ENCODE measurements at regions not wholly inside any gene's neighbourhood (a gene's known extent, or its start where the extent isn't known, plus 50 kb on each side); places are given as distances from the start of the nearest gene placed in this dataset.
A peak's percentile ranks its signal among the peaks of the same experiment; 100 is the strongest.
"Not testable (repeated sequence)": the region's sequence is repeated elsewhere in the genome, so short reads cannot be mapped to it uniquely, and the experiment has no call there.

DNA sequence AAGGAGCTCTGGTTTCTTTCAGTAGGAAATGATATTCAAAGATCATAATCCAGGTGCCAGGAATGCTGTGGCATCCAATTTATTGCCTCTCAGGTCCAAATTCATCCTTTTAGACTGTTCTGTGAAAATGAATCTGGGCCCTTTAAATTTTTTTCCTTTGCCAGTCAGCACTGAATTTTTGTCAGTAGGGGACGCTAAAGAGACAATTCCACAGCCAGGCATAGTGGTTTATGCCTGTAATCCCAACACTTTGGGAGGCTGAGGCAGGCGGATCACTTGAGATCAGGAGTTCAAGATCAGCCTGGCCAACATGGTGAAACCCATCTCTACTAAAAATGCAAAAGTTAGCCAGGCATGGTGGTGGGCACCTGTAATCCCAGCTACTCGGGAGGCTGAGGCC, 60.9 kb upstream of the USP9X start:
- H3K27me3 ChIP-seq (ENCODE audit: insufficient read depth); H4K20me1 ChIP-seq (ENCODE audit: insufficient read depth); POLR2A ChIA-PET; H3K36me3 ChIP-seq (replicated peaks in 1 of 2; ENCODE audit: control insufficient read depth in 1 of 2, insufficient read depth in 2 of 2, low read length in 1 of 2); H3K4me3 ChIP-seq (ENCODE audit: low read depth in 2 of 2, low read length in 1 of 2); H3K9me3 ChIP-seq; DNase-seq; H3K79me2 ChIP-seq (ENCODE audit: insufficient read depth); H3K27ac ChIP-seq (ENCODE audit: low read depth in 2 of 2, low read length in 1 of 2); H3F3A ChIP-seq (replicated peaks; ENCODE audit: insufficient read depth); H3K9ac ChIP-seq; H2AFZ ChIP-seq (ENCODE audit: low read depth); H3K4me1 ChIP-seq (ENCODE audit: control insufficient read depth in 1 of 2, insufficient read depth in 2 of 2, low read depth in 1 of 2, low read length in 1 of 2); H3K9me2 ChIP-seq; H3K4me2 ChIP-seq: not testable (repeated sequence)
- TF ChIP-seq, protein P1, sequence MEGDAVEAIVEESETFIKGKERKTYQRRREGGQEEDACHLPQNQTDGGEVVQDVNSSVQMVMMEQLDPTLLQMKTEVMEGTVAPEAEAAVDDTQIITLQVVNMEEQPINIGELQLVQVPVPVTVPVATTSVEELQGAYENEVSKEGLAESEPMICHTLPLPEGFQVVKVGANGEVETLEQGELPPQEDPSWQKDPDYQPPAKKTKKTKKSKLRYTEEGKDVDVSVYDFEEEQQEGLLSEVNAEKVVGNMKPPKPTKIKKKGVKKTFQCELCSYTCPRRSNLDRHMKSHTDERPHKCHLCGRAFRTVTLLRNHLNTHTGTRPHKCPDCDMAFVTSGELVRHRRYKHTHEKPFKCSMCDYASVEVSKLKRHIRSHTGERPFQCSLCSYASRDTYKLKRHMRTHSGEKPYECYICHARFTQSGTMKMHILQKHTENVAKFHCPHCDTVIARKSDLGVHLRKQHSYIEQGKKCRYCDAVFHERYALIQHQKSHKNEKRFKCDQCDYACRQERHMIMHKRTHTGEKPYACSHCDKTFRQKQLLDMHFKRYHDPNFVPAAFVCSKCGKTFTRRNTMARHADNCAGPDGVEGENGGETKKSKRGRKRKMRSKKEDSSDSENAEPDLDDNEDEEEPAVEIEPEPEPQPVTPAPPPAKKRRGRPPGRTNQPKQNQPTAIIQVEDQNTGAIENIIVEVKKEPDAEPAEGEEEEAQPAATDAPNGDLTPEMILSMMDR (IDR thresholded peaks at IDR 0.05) = peak; percentile 22; the same call in 1 of the 2 replicates
- 0% methylated on average over 2 of the region's 3 CpGs for WGBS (ENCODE audit: low lambda C conversion rate)
- CTCF ChIA-PET = interaction anchor here (1.0 kb wide), 1 partner anchor 54 kb away, joined by 3 read pairs; no protein-coding TSS in a partner anchor

DNA sequence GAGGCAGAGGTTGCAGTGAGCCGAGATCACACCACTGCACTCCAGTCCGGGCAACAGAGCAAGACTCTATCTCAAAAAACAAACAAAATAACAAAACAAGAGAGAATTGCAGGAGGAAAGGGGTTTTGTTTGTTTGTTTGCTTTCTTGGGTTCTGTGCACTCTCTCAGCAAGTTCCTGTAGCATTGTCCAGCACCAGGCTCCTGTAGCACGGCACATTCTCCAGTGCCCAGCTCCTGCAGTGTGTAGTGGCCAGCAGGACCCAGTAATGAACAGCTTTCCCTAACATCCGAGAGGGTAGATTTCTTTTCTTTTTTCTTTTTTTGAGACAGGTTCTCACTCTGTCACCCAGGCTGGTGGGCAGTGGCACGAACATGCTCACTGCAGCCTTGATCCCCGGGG, 60.5 kb upstream of the USP9X start:
- no peaks in the 10 kb centered on the region for H3F3A ChIP-seq (replicated peaks; ENCODE audit: insufficient read depth)
- no peaks in the 10 kb centered on the region for H4K20me1 ChIP-seq (ENCODE audit: insufficient read depth)
- no peaks in the 10 kb centered on the region for H3K4me1 ChIP-seq (ENCODE audit: control insufficient read depth in 1 of 2, insufficient read depth in 2 of 2, low read depth in 1 of 2, low read length in 1 of 2)
- H3K79me2 ChIP-seq (ENCODE audit: insufficient read depth) = no peaks in the 10 kb centered on the region
- ChIA-PET CTCF (interaction anchor here (1.0 kb wide), 1 partner anchor 53 kb away, joined by 3 read pairs; no protein-coding TSS in a partner anchor), POLR2A (no interaction called here)
- no peaks in the 10 kb centered on the region for H3K9me3 ChIP-seq
- H3K9ac ChIP-seq = no peak overlapping the region
- no peaks in the 10 kb centered on the region for H3K36me3 ChIP-seq (replicated peaks in 1 of 2; ENCODE audit: control insufficient read depth in 1 of 2, insufficient read depth in 2 of 2, low read length in 1 of 2)
- DNase-seq = no peak
- peaks cover 5% of the 10 kb centered on the region; the same call in 1 of the 2 replicates for H3K27me3 ChIP-seq (ENCODE audit: insufficient read depth)
- H3K4me2 ChIP-seq = no peak overlapping the region
- H2AFZ ChIP-seq (ENCODE audit: low read depth) = no peak overlapping the region
- H3K27ac ChIP-seq (ENCODE audit: low read depth in 2 of 2, low read length in 1 of 2) = no peak overlapping the region
- 37% methylated on average over 6 of the region's 6 CpGs for WGBS (ENCODE audit: low lambda C conversion rate)
- H3K4me3 ChIP-seq (ENCODE audit: low read depth in 2 of 2, low read length in 1 of 2) = no peak overlapping the region
- no peaks in the 10 kb centered on the region for H3K9me2 ChIP-seq
- no peak for TF ChIP-seq GABPA (IDR thresholded peaks at IDR 0.05; ENCODE audit: low read depth)
- no peak for TF ChIP-seq MEF2A (IDR thresholded peaks at IDR 0.05; ENCODE audit: borderline replicate concordance, low read depth)
- no peak for TF ChIP-seq JUND (IDR thresholded peaks at IDR 0.05)
- TF ChIP-seq REST (IDR thresholded peaks at IDR 0.05; ENCODE audit: low read depth, low read length) = no peak
- TF ChIP-seq GATA2 (CRISPR knock-in tag; IDR thresholded peaks at IDR 0.05) = no peak
- no peak for TF ChIP-seq ZBTB33 (IDR thresholded peaks at IDR 0.05; ENCODE audit: borderline replicate concordance, low read depth)
- TF ChIP-seq, protein P2, sequence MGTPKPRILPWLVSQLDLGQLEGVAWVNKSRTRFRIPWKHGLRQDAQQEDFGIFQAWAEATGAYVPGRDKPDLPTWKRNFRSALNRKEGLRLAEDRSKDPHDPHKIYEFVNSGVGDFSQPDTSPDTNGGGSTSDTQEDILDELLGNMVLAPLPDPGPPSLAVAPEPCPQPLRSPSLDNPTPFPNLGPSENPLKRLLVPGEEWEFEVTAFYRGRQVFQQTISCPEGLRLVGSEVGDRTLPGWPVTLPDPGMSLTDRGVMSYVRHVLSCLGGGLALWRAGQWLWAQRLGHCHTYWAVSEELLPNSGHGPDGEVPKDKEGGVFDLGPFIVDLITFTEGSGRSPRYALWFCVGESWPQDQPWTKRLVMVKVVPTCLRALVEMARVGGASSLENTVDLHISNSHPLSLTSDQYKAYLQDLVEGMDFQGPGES (IDR thresholded peaks at IDR 0.05; ENCODE audit: low read depth, low read length) = no peak
- no peak for TF ChIP-seq FOXM1 (IDR thresholded peaks at IDR 0.05; ENCODE audit: low read depth)
- TF ChIP-seq NRF1 (IDR thresholded peaks at IDR 0.05; ENCODE audit: low read depth, low read length) = no peak
- no peak for TF ChIP-seq SIN3A (IDR thresholded peaks at IDR 0.05; ENCODE audit: borderline replicate concordance, low read depth, low read length)
- TF ChIP-seq TEAD4 (IDR thresholded peaks at IDR 0.05; ENCODE audit: borderline replicate concordance, insufficient read depth) = no peak
- no peak for TF ChIP-seq RXRA (IDR thresholded peaks at IDR 0.05; ENCODE audit: borderline replicate concordance, low read depth)
- TF ChIP-seq YY1 (IDR thresholded peaks at IDR 0.05; ENCODE audit: low read depth) = no peak
- TF ChIP-seq RFX5 (IDR thresholded peaks at IDR 0.05; ENCODE audit: low read length) = no peak
- TF ChIP-seq FOXJ3 (CRISPR knock-in tag; IDR thresholded peaks at IDR 0.05) = no peak
- no peak for TF ChIP-seq EZH2phosphoT487 (IDR thresholded peaks at IDR 0.05; ENCODE audit: borderline replicate concordance, low read depth)
- TF ChIP-seq, protein P3, sequence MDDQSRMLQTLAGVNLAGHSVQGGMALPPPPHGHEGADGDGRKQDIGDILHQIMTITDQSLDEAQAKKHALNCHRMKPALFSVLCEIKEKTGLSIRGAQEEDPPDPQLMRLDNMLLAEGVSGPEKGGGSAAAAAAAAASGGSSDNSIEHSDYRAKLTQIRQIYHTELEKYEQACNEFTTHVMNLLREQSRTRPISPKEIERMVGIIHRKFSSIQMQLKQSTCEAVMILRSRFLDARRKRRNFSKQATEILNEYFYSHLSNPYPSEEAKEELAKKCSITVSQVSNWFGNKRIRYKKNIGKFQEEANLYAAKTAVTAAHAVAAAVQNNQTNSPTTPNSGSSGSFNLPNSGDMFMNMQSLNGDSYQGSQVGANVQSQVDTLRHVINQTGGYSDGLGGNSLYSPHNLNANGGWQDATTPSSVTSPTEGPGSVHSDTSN (IDR thresholded peaks at IDR 0.05) = no peak
- TF ChIP-seq POLR2AphosphoS5 (IDR thresholded peaks at IDR 0.05; ENCODE audit: low read depth, low read length) = no peak
